Sigmoid colon (tissue), 6 donors: ENCODE measurements at regions not wholly inside any gene's neighbourhood (a gene's known extent, or its start where the extent isn't known, plus 50 kb on each side); places are given as distances from the start of the nearest gene placed in this dataset.

Experiments used
- DNase-seq: peaks from one replicate; pipeline ENCODE4 v3.0.0-alpha.2; 2019
- H3K27ac ChIP-seq, 4 donors: fragments of 200-600 bp; sonication (generic); one replicate each; pipeline ENCODE4 v1.5.1; 2016 to 2019; ENCODE audit warnings: mild to moderate bottlenecking in 1 of 4
- H3K27me3 ChIP-seq, 3 donors: fragments of 200-600 bp; sonication (generic); one replicate each; pipeline ENCODE4 v1.5.1; 2019; ENCODE audit warnings: mild to moderate bottlenecking in 1 of 3
- H3K36me3 ChIP-seq, 4 donors: fragments of 200-600 bp; sonication (generic); one replicate each; pipeline ENCODE4 v1.5.1; 2016 to 2019
- H3K4me1 ChIP-seq, 4 donors: fragments of 200-600 bp; sonication (generic); one replicate each; pipeline ENCODE4 v1.5.1; 2017 to 2019
- H3K4me3 ChIP-seq, 4 donors: fragments of 200-600 bp; sonication (generic); one replicate each; pipeline ENCODE4 v1.5.1; 2017 to 2019; ENCODE audit warnings: mild to moderate bottlenecking in 2 of 4, moderate library complexity in 1 of 4
- H3K9me3 ChIP-seq, 4 donors: fragments of 200-600 bp in 3 of 4; sonication (generic) in 3 of 4; one replicate each; pipeline versions ENCODE4 v1.5.1 to v1.6.1; 2013 to 2019
- CTCF ChIP-seq, 4 experiments: fragments of 450-650 bp in 3 of 4; fragments of 200-600 bp in 1 of 4; IDR thresholded peaks; one replicate each; pipeline ENCODE4 v1.5.1; 2016 to 2019; ENCODE audit warnings: antibody characterized with exemption in 4 of 4, mild to moderate bottlenecking in 3 of 4, moderate library complexity in 2 of 4
- EP300 ChIP-seq, 4 donors: sonication (generic); formaldehyde crosslinking; IDR thresholded peaks; one replicate each; pipeline ENCODE4 v1.6.1; 2017; ENCODE audit warnings: antibody characterized with exemption in 4 of 4
- POLR2A ChIP-seq, 2 donors: fragments of 450-650 bp; IDR thresholded peaks; one replicate each; pipeline ENCODE4 v1.6.1; 2016; ENCODE audit warnings: antibody characterized with exemption in 2 of 2, mild to moderate bottlenecking in 2 of 2, moderate library complexity in 2 of 2
- POLR2AphosphoS5 ChIP-seq, 4 donors: sonication (generic); formaldehyde crosslinking; IDR thresholded peaks; one replicate each; pipeline ENCODE4 v1.6.1; 2017; ENCODE audit warnings: antibody characterized with exemption in 4 of 4
- WGBS, 2 donors: extraction: QIAGEN DNeasy Blood & Tissue Kit; methylation state at CpG; one replicate each; pipeline ENCODE4 v1.1.7; 2013; 5-methylcytosine and 5-hydroxymethylcytosine counted together
- intact Hi-C: fragments of 100-400 bp; cut with DNase I; formaldehyde crosslinking; loops from one replicate; pipeline ENCODE4 v1.15.1; 2023
- donor health status: healthy with polysubstance abuse.
- donor health status: healthy.

DNA sequence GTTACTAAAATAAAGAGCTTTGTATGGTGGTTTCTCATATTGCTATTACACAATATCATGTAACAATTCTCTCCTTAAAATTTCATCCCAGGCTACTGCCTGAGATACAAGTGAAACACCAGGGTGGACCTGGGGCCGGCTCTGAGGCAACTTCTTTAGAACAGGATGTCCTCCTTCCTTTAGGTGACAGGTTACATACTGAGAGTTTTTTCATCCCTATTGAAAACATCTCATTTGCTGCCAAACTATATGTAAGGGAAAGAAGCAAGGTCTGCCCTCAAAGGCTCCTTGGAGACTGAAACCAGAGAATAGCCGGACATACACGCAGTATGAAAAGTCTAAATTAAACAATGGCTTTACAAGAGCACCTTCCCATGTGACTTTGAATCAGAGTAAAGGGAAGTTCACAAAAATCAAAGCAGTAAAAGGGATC, 139.9 kb downstream of the DUSP6 start:
- no peaks in the 10 kb centered on the region for H3K27me3 ChIP-seq
- 12 to 44% methylated on average over 3 of the region's 3 CpGs for WGBS, 2 donors
- H3K9me3 ChIP-seq = no peaks in the 10 kb centered on the region
- H3K4me1 ChIP-seq = peaks cover 0 to 5% (median 0%) of the 10 kb centered on the region in 4 donors
- H3K27ac ChIP-seq = peak overlapping the region in 1 of 4 donors; percentile 29
- H3K4me3 ChIP-seq = no peak overlapping the region
- DNase-seq = peak; percentile 71
- intact Hi-C loops = no loop called here
- no peaks in the 10 kb centered on the region for H3K36me3 ChIP-seq
- TF ChIP-seq POLR2AphosphoS5 (IDR thresholded peaks at IDR 0.05) (peak in 3 of 4 donors; percentile 8 to 30 (median 12)), EP300 (IDR thresholded peaks at IDR 0.05) (no peak)

DNA sequence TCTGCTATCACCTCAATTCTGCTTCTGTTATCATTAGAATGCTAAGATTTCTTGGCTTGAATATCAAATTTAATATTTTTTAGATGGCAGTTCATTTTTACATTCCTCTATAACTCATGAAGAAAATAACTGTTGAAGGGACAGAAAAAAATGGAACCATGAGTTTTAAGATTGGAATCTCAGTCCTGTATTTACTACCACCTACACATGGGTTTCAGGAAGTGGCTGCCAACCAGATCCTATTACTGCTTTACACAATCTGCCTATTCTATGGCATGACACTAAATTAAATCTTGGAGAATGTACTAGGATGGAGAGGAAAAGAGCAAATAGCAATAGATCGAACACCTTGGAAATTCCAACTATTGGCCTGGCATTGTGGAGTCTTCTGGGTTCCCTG, 140.8 kb downstream of the DUSP6 start:
- no peaks in the 10 kb centered on the region for H3K27me3 ChIP-seq
- H3K36me3 ChIP-seq = no peaks in the 10 kb centered on the region
- H3K9me3 ChIP-seq = no peaks in the 10 kb centered on the region
- WGBS, 2 donors = 95 to 99% methylated on average over 1 of the region's 1 CpG
- H3K4me1 ChIP-seq = peaks cover 0 to 5% (median 0%) of the 10 kb centered on the region in 4 donors
- peak overlapping the region in 1 of 4 donors; percentile 29 for H3K27ac ChIP-seq
- TF ChIP-seq CTCF (IDR thresholded peaks at IDR 0.05) (no peak), POLR2A (IDR thresholded peaks at IDR 0.05) (no peak), POLR2AphosphoS5 (IDR thresholded peaks at IDR 0.05) (no peak), EP300 (IDR thresholded peaks at IDR 0.05) (no peak)
- intact Hi-C loops = no loop called here
- no peak for DNase-seq
- H3K4me3 ChIP-seq = no peak overlapping the region

- 81 to 87% methylated on average over 2 of the region's 2 CpGs for WGBS, 2 donors
- Histone ChIP-seq H3K27me3 (no peaks in the 10 kb centered on the region), H3K36me3 (no peaks in the 10 kb centered on the region), H3K9me3 (no peaks in the 10 kb centered on the region), H3K4me3 (no peak overlapping the region), H3K27ac (no peak overlapping the region), H3K4me1 (peaks cover 0 to 5% (median 0%) of the 10 kb centered on the region in 4 donors)
- intact Hi-C loops = no loop called here
- DNase-seq = no peak
- TF ChIP-seq CTCF (IDR thresholded peaks at IDR 0.05) (no peak), EP300 (IDR thresholded peaks at IDR 0.05) (no peak), POLR2A (IDR thresholded peaks at IDR 0.05) (no peak), POLR2AphosphoS5 (IDR thresholded peaks at IDR 0.05) (no peak)
Measured at GRCh38 chr12:89210277-89210676, 142.0 kb downstream of the DUSP6 start.

DNA sequence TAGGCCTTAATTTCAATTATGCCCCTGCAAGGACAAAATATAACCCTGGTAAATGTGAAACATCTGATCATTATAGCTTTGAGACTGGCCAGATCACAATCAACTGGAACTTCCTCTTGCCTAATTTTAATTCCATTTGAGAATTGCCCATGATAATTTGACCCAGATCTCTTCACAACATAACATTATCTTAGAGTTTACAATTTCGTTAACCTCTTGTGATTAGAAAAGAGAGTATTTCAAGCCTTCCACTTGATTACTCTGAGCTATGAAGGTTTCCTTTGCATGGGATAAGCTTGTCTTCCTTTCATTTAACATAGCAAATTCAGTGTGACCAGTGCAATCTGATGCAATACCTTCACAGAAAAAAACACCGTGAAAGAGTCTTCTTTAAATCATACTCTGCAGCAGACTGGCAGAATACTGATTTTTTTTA, 143.6 kb downstream of the DUSP6 start:
- Histone ChIP-seq H3K4me3 (no peak overlapping the region), H3K9me3 (no peaks in the 10 kb centered on the region), H3K27ac (no peak overlapping the region), H3K36me3 (no peaks in the 10 kb centered on the region), H3K27me3 (no peaks in the 10 kb centered on the region), H3K4me1 (peaks cover 0 to 5% (median 0%) of the 10 kb centered on the region in 4 donors)
- WGBS, 2 donors = 87 to 88% methylated on average over 2 of the region's 2 CpGs
- TF ChIP-seq EP300 (IDR thresholded peaks at IDR 0.05) = no peak
- TF ChIP-seq POLR2AphosphoS5 (IDR thresholded peaks at IDR 0.05) = no peak
- TF ChIP-seq CTCF (IDR thresholded peaks at IDR 0.05) = no peak
- TF ChIP-seq POLR2A (IDR thresholded peaks at IDR 0.05) = no peak
- DNase-seq = no peak
- intact Hi-C loops = no loop called here

DNA sequence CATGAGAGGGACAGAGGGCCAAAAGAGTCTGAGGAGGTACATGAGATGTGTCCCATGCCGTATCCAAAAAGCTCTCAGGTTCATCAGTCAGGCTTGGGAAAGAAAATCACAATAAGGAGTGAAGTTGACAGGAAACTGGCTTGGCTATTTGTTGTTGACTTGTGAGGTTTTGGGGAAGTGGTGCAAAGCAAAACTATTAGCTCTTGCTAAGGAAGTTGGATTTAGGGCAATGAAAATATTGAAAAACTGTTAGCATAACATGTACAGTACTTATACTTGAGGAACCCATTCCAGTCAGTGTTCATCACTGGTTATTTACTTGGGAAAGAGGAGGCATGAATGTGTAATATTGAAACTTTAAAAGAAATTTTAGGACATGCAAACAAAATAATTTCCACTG, 145.9 kb downstream of the DUSP6 start:
- H3K36me3 ChIP-seq = no peaks in the 10 kb centered on the region
- WGBS, 2 donors = 89 to 91% methylated on average over 1 of the region's 1 CpG
- H3K9me3 ChIP-seq = no peaks in the 10 kb centered on the region
- no peak overlapping the region for H3K4me3 ChIP-seq
- no peak for DNase-seq
- TF ChIP-seq POLR2AphosphoS5 (IDR thresholded peaks at IDR 0.05) (no peak), POLR2A (IDR thresholded peaks at IDR 0.05) (no peak), CTCF (IDR thresholded peaks at IDR 0.05) (no peak), EP300 (IDR thresholded peaks at IDR 0.05) (no peak)
- H3K27me3 ChIP-seq = no peaks in the 10 kb centered on the region
- H3K4me1 ChIP-seq = peaks cover 0 to 5% (median 0%) of the 10 kb centered on the region in 4 donors
- intact Hi-C loops = no loop called here
- no peak overlapping the region for H3K27ac ChIP-seq
